ENCODE measurements at regions not wholly inside any gene's neighbourhood (a gene's known extent, or its start where the extent isn't known, plus 50 kb on each side); places are given as distances from the start of the nearest gene placed in this dataset.

- DNase-seq (ENCODE audit: extremely low spot score, unreplicated experiment) = no peak
- Mint-ChIP-seq H3K4me1 (ENCODE audit: unreplicated experiment) (no peaks in the 10 kb centered on the region), H3K27me3 (no peaks in the 10 kb centered on the region), H3K4me3 (no peak overlapping the region), H3K36me3 (peaks cover 3% of the 10 kb centered on the region), H3K27ac (no peak overlapping the region), H3K9me3 (peaks cover 4% of the 10 kb centered on the region)
- TF ChIP-seq CTCF (conservative IDR thresholded peaks at IDR 0.05) = no peak
These were observed 51.5 kb upstream of the PRPS1 start for GRCh38 chrX:107576841-107577240.

GRCh38 chrX:107577933-107578332 is 50.4 kb upstream of the PRPS1 start:
- Mint-ChIP-seq H3K9me3 (peaks cover 9% of the 10 kb centered on the region), H3K4me1 (ENCODE audit: unreplicated experiment) (no peaks in the 10 kb centered on the region), H3K27me3 (no peaks in the 10 kb centered on the region), H3K4me3 (no peak overlapping the region), H3K36me3 (peaks cover 4% of the 10 kb centered on the region), H3K27ac (no peak overlapping the region)
- no peak for DNase-seq (ENCODE audit: extremely low spot score, unreplicated experiment)
- TF ChIP-seq CTCF (conservative IDR thresholded peaks at IDR 0.05) = no peak
